ENCODE measurements at regions not wholly inside any gene's neighbourhood (a gene's known extent, or its start where the extent isn't known, plus 50 kb on each side); places are given as distances from the start of the nearest gene placed in this dataset.

DNA sequence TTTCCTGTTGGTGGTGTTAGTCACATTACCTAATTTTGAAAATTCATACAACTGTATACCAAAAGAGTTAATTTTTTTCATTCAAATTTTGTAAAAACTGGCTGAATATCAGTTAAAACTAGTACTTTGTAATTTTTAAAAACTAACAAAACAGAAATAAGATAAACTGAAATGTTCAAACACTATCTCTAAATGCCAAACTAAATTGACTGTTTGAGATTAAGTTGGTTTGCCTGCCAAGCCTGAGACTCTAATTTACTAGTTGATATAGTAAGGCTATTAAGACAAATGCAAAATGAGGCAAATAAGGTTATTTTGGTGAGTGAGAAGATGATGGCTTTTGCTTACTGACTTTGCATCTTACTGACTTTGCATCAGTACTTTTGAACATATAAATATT is 1134.9 kb upstream of the LRRN3 start:
- Histone ChIP-seq H3K27me3 (ENCODE audit: control insufficient read depth in 2 of 2, insufficient read depth in 2 of 2, low read length in 2 of 2) (no peaks in the 10 kb centered on the region), H3K4me3 (replicated peaks in 1 of 3; ENCODE audit: low read depth in 2 of 3, low read length in 3 of 3) (no peak overlapping the region), H3K36me3 (replicated peaks in 1 of 2; ENCODE audit: control insufficient read depth in 1 of 2, insufficient read depth in 2 of 2, low read length in 2 of 2) (no peaks in the 10 kb centered on the region), H3K4me1 (ENCODE audit: control insufficient read depth in 1 of 2, insufficient read depth in 2 of 2, low read length in 2 of 2) (no peaks in the 10 kb centered on the region), H3K4me2 (replicated peaks; ENCODE audit: extremely low read depth, low read length, poor library complexity, severe bottlenecking) (no peak overlapping the region), H4K20me1 (ENCODE audit: insufficient read depth, low read length) (no peaks in the 10 kb centered on the region), H3K27ac (ENCODE audit: low read depth in 1 of 2, low read length in 2 of 2) (no peak overlapping the region), H3K9ac (ENCODE audit: insufficient read depth, low read length, poor library complexity, severe bottlenecking) (no peak overlapping the region), H3K9me3 (replicated peaks in 1 of 2; ENCODE audit: control insufficient read depth in 1 of 2, insufficient read depth in 1 of 2, low read length in 2 of 2) (peaks cover 12 to 13% of the 10 kb centered on the region in 2 donors), H2AFZ (ENCODE audit: insufficient read depth, low read depth, low read length, poor library complexity, severe bottlenecking) (no peak overlapping the region), H3K79me2 (ENCODE audit: insufficient read depth, low read length) (no peaks in the 10 kb centered on the region)
- Mint-ChIP-seq H3K36me3 (no peaks in the 10 kb centered on the region), H3K4me3 (no peak overlapping the region), H3K4me1 (no peaks in the 10 kb centered on the region), H3K27ac (no peak overlapping the region), H3K9me3 (peaks cover 0 to 15% (median 5%) of the 10 kb centered on the region in 7 donors), H3K27me3 (ENCODE audit: low read depth in 3 of 3) (no peaks in the 10 kb centered on the region)
- no peak for DNase-seq
- intact Hi-C loops (cut with micrococcal nuclease): no loop called here
- TF ChIP-seq CTCF (IDR thresholded peaks at IDR 0.05): no peak

DNA sequence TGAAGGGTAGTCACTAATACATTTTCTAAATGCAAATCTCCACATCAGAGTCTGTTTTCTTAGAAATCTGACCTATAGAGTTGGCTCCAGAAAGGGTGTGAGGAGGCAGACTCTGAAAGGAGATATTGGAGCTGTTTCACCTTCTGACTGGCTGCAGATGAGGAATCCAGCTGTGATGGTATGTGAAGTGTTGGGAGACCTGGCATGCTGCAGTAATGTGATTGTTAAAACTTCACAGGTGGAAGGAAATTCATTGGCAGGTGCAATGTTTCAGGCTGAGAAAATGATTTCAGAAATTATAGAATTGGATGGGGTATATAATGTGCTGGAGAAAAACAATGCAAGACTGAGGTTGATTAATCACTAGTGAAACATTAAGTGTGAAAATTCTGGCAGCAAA is 1134.0 kb upstream of the LRRN3 start:
- no peak for TF ChIP-seq CTCF (IDR thresholded peaks at IDR 0.05)
- H3K4me3 ChIP-seq (replicated peaks in 1 of 3; ENCODE audit: low read depth in 2 of 3, low read length in 3 of 3): no peak overlapping the region
- H3K36me3 ChIP-seq (replicated peaks in 1 of 2; ENCODE audit: control insufficient read depth in 1 of 2, insufficient read depth in 2 of 2, low read length in 2 of 2): no peaks in the 10 kb centered on the region
- no peak overlapping the region for H3K4me2 ChIP-seq (replicated peaks; ENCODE audit: extremely low read depth, low read length, poor library complexity, severe bottlenecking)
- DNase-seq: no peak
- Mint-ChIP-seq H3K4me3 (no peak overlapping the region), H3K36me3 (no peaks in the 10 kb centered on the region), H3K27me3 (ENCODE audit: low read depth in 3 of 3) (no peaks in the 10 kb centered on the region), H3K9me3 (peaks cover 0 to 15% (median 5%) of the 10 kb centered on the region in 7 donors), H3K27ac (no peak overlapping the region), H3K4me1 (no peaks in the 10 kb centered on the region)
- no peak overlapping the region for H2AFZ ChIP-seq (ENCODE audit: insufficient read depth, low read depth, low read length, poor library complexity, severe bottlenecking)
- no peaks in the 10 kb centered on the region for H4K20me1 ChIP-seq (ENCODE audit: insufficient read depth, low read length)
- intact Hi-C loops (cut with micrococcal nuclease): no loop called here
- H3K9ac ChIP-seq (ENCODE audit: insufficient read depth, low read length, poor library complexity, severe bottlenecking): no peak overlapping the region
- H3K9me3 ChIP-seq (replicated peaks in 1 of 2; ENCODE audit: control insufficient read depth in 1 of 2, insufficient read depth in 1 of 2, low read length in 2 of 2): peaks cover 13 to 19% of the 10 kb centered on the region in 2 donors
- no peak overlapping the region for H3K27ac ChIP-seq (ENCODE audit: low read depth in 1 of 2, low read length in 2 of 2)
- H3K79me2 ChIP-seq (ENCODE audit: insufficient read depth, low read length): no peaks in the 10 kb centered on the region
- no peaks in the 10 kb centered on the region for H3K27me3 ChIP-seq (ENCODE audit: control insufficient read depth in 2 of 2, insufficient read depth in 2 of 2, low read length in 2 of 2)
- H3K4me1 ChIP-seq (ENCODE audit: control insufficient read depth in 1 of 2, insufficient read depth in 2 of 2, low read length in 2 of 2): no peaks in the 10 kb centered on the region
